ENCODE measurements at regions not wholly inside any gene's neighbourhood (a gene's known extent, or its start where the extent isn't known, plus 50 kb on each side); places are given as distances from the start of the nearest gene placed in this dataset.

DNA sequence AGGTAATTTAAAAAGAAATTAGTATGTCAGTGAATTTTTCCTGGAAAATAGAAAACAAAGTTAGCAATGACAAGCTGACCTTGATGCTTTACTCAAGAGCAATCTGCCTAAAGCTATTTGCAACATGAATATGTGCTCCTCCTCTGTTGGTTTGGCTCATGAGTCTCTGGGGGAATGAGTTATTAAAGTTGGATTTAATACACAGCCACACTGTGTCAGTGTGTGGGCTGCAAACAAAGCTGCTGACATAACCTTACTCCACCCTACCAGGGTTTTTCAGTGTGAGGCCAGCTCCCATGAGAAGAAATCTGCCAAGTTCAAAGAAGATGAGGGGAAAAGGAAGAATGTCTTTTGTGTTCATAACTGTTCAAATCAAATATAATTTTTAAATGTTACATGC lies 280.5 kb downstream of the TLL1 start:
- Histone ChIP-seq H3K4me1 (no peaks in the 10 kb centered on the region), H3K36me3 (ENCODE audit: control insufficient read depth, insufficient read depth, low read length) (no peaks in the 10 kb centered on the region), H3K9me3 (no peaks in the 10 kb centered on the region), H3K27me3 (replicated peaks; ENCODE audit: control insufficient read depth, insufficient read depth, low read length) (no peaks in the 10 kb centered on the region), H3K4me3 (ENCODE audit: low read depth, low read length) (no peak overlapping the region)
- intact Hi-C loops (cut with micrococcal nuclease; ENCODE audit: unreplicated experiment), result no loop called here
- Mint-ChIP-seq H3K9me3 (ENCODE audit: unreplicated experiment) (peaks cover 1% of the 10 kb centered on the region), H3K27ac (ENCODE audit: unreplicated experiment) (no peak overlapping the region), H3K4me1 (ENCODE audit: low read depth, unreplicated experiment) (no peaks in the 10 kb centered on the region), H3K27me3 (ENCODE audit: insufficient read depth, unreplicated experiment) (peaks cover 12% of the 10 kb centered on the region), H3K4me3 (ENCODE audit: unreplicated experiment) (no peak overlapping the region), H3K36me3 (ENCODE audit: insufficient read depth, unreplicated experiment) (no peaks in the 10 kb centered on the region)
- TF ChIP-seq, protein P1, sequence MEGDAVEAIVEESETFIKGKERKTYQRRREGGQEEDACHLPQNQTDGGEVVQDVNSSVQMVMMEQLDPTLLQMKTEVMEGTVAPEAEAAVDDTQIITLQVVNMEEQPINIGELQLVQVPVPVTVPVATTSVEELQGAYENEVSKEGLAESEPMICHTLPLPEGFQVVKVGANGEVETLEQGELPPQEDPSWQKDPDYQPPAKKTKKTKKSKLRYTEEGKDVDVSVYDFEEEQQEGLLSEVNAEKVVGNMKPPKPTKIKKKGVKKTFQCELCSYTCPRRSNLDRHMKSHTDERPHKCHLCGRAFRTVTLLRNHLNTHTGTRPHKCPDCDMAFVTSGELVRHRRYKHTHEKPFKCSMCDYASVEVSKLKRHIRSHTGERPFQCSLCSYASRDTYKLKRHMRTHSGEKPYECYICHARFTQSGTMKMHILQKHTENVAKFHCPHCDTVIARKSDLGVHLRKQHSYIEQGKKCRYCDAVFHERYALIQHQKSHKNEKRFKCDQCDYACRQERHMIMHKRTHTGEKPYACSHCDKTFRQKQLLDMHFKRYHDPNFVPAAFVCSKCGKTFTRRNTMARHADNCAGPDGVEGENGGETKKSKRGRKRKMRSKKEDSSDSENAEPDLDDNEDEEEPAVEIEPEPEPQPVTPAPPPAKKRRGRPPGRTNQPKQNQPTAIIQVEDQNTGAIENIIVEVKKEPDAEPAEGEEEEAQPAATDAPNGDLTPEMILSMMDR (IDR thresholded peaks at IDR 0.05; ENCODE audit: insufficient read depth in 1 of 2, low read depth in 1 of 2, low read length in 1 of 2, severe bottlenecking in 1 of 2, unreplicated experiment in 1 of 2), result no peak
- BruUV-seq (replicated peaks), result no TSS peak
- CTCF ChIA-PET, result no interaction called here
- POLR2A ChIA-PET, result no interaction called here
- DNase-seq, result no peak

GRCh38 chr4:166162327-166162726 lies 289.3 kb downstream of the TLL1 start:
- ChIA-PET POLR2A (no interaction called here), CTCF (interaction anchor here (0.6 kb wide), 1 partner anchor 43 kb away, joined by 4 read pairs; no protein-coding TSS in a partner anchor)
- Histone ChIP-seq H3K4me1 (no peaks in the 10 kb centered on the region), H3K9me3 (peaks cover 8% of the 10 kb centered on the region; the same call in 1 of the 2 replicates), H3K27me3 (replicated peaks; ENCODE audit: control insufficient read depth, insufficient read depth, low read length) (no peaks in the 10 kb centered on the region), H3K36me3 (ENCODE audit: control insufficient read depth, insufficient read depth, low read length) (no peaks in the 10 kb centered on the region), H3K4me3 (ENCODE audit: low read depth, low read length) (no peak overlapping the region)
- no peak for DNase-seq
- intact Hi-C loops (cut with micrococcal nuclease; ENCODE audit: unreplicated experiment), result no loop called here
- TF ChIP-seq, protein P1 (IDR thresholded peaks at IDR 0.05; ENCODE audit: insufficient read depth in 1 of 2, low read depth in 1 of 2, low read length in 1 of 2, severe bottlenecking in 1 of 2, unreplicated experiment in 1 of 2), result no peak
- H3K36me3 Mint-ChIP-seq (ENCODE audit: insufficient read depth, unreplicated experiment), result no peaks in the 10 kb centered on the region
- no peak overlapping the region for H3K27ac Mint-ChIP-seq (ENCODE audit: unreplicated experiment)
- no TSS peak for BruUV-seq (replicated peaks)
- H3K9me3 Mint-ChIP-seq (ENCODE audit: unreplicated experiment), result peaks cover 13% of the 10 kb centered on the region
- H3K4me1 Mint-ChIP-seq (ENCODE audit: low read depth, unreplicated experiment), result no peaks in the 10 kb centered on the region
- H3K27me3 Mint-ChIP-seq (ENCODE audit: insufficient read depth, unreplicated experiment), result peaks cover 7% of the 10 kb centered on the region
- H3K4me3 Mint-ChIP-seq (ENCODE audit: unreplicated experiment), result no peak overlapping the region

GRCh38 chr4:166165829-166166420 lies 292.9 kb downstream of the TLL1 start:
- no peak overlapping the region for H3K27ac Mint-ChIP-seq (ENCODE audit: unreplicated experiment)
- ChIA-PET POLR2A (no interaction called here), CTCF (interaction anchor here (0.6 to 0.7 kb wide), 3 partner anchors 40 to 610 kb away, joined by 3 read pairs; no protein-coding TSS in a partner anchor)
- H3K4me1 Mint-ChIP-seq (ENCODE audit: low read depth, unreplicated experiment), result no peaks in the 10 kb centered on the region
- H3K4me1 ChIP-seq, result no peaks in the 10 kb centered on the region
- TF ChIP-seq, protein P1 (IDR thresholded peaks at IDR 0.05; ENCODE audit: insufficient read depth in 1 of 2, low read depth in 1 of 2, low read length in 1 of 2, severe bottlenecking in 1 of 2, unreplicated experiment in 1 of 2), result peak; percentile 62 to 66
- no peaks in the 10 kb centered on the region for H3K9me3 ChIP-seq
- H3K27me3 ChIP-seq (replicated peaks; ENCODE audit: control insufficient read depth, insufficient read depth, low read length), result no peaks in the 10 kb centered on the region
- no peaks in the 10 kb centered on the region for H3K36me3 Mint-ChIP-seq (ENCODE audit: insufficient read depth, unreplicated experiment)
- H3K9me3 Mint-ChIP-seq (ENCODE audit: unreplicated experiment), result no peaks in the 10 kb centered on the region
- DNase-seq, result peak; percentile 32 to 62
- H3K36me3 ChIP-seq (ENCODE audit: control insufficient read depth, insufficient read depth, low read length), result no peaks in the 10 kb centered on the region
- no TSS peak for BruUV-seq (replicated peaks)
- intact Hi-C loops (cut with micrococcal nuclease; ENCODE audit: unreplicated experiment), result loop anchor here (1.0 to 5.0 kb wide), 5 partner anchors 86 to 1911 kb away; no protein-coding TSS in a partner anchor
- H3K4me3 ChIP-seq (ENCODE audit: low read depth, low read length), result no peak overlapping the region
- no peak overlapping the region for H3K4me3 Mint-ChIP-seq (ENCODE audit: unreplicated experiment)
- peaks cover 3% of the 10 kb centered on the region for H3K27me3 Mint-ChIP-seq (ENCODE audit: insufficient read depth, unreplicated experiment)
